ENCODE measurements at regions not wholly inside any gene's neighbourhood (a gene's known extent, or its start where the extent isn't known, plus 50 kb on each side); places are given as distances from the start of the nearest gene placed in this dataset.

DNA sequence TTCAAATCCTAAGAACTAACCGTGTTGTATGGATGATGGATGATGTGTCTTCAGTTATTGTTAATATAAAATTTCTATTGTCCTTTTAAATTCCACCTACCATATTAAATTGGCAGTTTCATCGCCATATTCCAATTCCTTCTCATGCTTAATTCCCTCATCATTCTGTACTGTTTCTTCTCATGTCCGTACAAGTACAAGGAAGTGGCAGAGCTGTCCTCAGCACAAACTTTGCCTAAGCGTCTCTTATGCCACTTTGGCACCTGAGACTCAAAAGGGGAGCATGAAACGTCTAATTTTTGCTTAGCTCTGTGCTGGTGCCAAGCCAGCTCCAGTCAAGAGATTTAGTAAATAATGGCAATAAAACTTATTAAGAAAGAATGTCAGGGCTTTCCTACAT lies 158.2 kb upstream of the LAMA2 start (continued):
- TF ChIP-seq, protein P1, sequence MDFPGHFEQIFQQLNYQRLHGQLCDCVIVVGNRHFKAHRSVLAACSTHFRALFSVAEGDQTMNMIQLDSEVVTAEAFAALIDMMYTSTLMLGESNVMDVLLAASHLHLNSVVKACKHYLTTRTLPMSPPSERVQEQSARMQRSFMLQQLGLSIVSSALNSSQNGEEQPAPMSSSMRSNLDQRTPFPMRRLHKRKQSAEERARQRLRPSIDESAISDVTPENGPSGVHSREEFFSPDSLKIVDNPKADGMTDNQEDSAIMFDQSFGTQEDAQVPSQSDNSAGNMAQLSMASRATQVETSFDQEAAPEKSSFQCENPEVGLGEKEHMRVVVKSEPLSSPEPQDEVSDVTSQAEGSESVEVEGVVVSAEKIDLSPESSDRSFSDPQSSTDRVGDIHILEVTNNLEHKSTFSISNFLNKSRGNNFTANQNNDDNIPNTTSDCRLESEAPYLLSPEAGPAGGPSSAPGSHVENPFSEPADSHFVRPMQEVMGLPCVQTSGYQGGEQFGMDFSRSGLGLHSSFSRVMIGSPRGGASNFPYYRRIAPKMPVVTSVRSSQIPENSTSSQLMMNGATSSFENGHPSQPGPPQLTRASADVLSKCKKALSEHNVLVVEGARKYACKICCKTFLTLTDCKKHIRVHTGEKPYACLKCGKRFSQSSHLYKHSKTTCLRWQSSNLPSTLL (IDR thresholded peaks at IDR 0.05), result no peak

DNA sequence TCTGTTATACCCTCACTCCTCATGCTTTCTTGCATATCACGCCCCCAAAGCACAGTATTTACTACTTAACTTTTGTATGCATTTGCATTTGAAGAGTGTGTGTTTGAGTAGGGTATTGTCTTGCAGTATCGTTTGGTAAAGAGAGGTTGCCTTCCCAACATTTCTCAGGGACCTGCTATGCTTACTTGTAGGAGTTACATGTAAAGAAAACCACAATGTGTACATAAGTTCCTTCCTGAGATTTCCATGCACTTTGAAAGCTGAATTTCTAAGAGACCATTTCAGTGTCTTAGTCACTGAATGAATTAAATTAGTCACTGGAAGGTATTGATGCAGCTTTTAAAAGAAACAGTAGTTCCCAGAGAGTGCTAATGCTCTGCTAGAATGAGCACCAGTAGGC lies 159.3 kb upstream of the LAMA2 start:
- Histone ChIP-seq H3K9ac (ENCODE audit: insufficient read depth in 1 of 2, low read depth in 2 of 2, low read length in 2 of 2) (no peak overlapping the region), H3K9me3 (replicated peaks; ENCODE audit: control insufficient read depth, insufficient read depth, low read depth, low read length) (no peaks in the 10 kb centered on the region), H3K4me3 (no peak overlapping the region), H3K79me2 (ENCODE audit: control insufficient read depth, insufficient read depth, low read length) (no peaks in the 10 kb centered on the region), H3K9me1 (ENCODE audit: control insufficient read depth, insufficient read depth, low read length) (no peaks in the 10 kb centered on the region), H3K27ac (ENCODE audit: extremely low read depth, low read depth, low read length) (no peak overlapping the region), H3K36me3 (ENCODE audit: control insufficient read depth, insufficient read depth, low read length) (no peaks in the 10 kb centered on the region), H3K4me2 (ENCODE audit: insufficient read depth, low read length) (no peak overlapping the region), H4K20me1 (replicated peaks; ENCODE audit: control insufficient read depth, insufficient read depth, low read length) (no peaks in the 10 kb centered on the region), H2AFZ (ENCODE audit: low read depth, low read length) (no peak overlapping the region), H3K27me3 (ENCODE audit: control insufficient read depth in 2 of 2, insufficient read depth in 2 of 2, low read length in 2 of 2) (no peaks in the 10 kb centered on the region), H3K4me1 (replicated peaks in 1 of 2; ENCODE audit: control insufficient read depth in 2 of 2, insufficient read depth in 2 of 2, low read length in 2 of 2) (no peaks in the 10 kb centered on the region)
- no peak for ATAC-seq
- WGBS (ENCODE audit: insufficient coverage, low coverage, missing lambda C conversion rate), result 0% methylated on average over 2 of the region's 2 CpGs
- CTCF ChIA-PET (ENCODE audit: low intra/inter-chr PET ratio), result no interaction called here
- intact Hi-C loops (cut with micrococcal nuclease) (loop anchor here (2.0 kb wide), 1 partner anchor 647 kb away; no protein-coding TSS in a partner anchor), in situ Hi-C loops (cut with MboI) (no loop called here)
- no peak for FAIRE-seq
- BruUV-seq (replicated peaks), result no TSS peak
- DNase-seq (ENCODE audit: extremely low read depth in 1 of 4, low spot score in 3 of 4), result no peak
- POLR2A ChIA-PET, result no interaction called here
- TF ChIP-seq, protein P2, sequence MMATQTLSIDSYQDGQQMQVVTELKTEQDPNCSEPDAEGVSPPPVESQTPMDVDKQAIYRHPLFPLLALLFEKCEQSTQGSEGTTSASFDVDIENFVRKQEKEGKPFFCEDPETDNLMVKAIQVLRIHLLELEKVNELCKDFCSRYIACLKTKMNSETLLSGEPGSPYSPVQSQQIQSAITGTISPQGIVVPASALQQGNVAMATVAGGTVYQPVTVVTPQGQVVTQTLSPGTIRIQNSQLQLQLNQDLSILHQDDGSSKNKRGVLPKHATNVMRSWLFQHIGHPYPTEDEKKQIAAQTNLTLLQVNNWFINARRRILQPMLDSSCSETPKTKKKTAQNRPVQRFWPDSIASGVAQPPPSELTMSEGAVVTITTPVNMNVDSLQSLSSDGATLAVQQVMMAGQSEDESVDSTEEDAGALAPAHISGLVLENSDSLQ (IDR thresholded peaks at IDR 0.05), result no peak
- TF ChIP-seq, protein P3, sequence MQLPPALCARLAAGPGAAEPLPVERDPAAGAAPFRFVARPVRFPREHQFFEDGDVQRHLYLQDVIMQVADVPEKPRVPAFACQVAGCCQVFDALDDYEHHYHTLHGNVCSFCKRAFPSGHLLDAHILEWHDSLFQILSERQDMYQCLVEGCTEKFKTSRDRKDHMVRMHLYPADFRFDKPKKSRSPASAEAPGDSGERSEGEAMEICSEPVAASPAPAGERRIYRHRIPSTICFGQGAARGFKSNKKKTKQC (CRISPR knock-in tag; IDR thresholded peaks at IDR 0.05), result no peak
- TF ChIP-seq ELF4 (CRISPR knock-in tag; IDR thresholded peaks at IDR 0.05), result no peak
- TF ChIP-seq BCL6 (CRISPR knock-in tag; IDR thresholded peaks at IDR 0.05), result no peak
- no peak for TF ChIP-seq KDM5B (IDR thresholded peaks at IDR 0.05; ENCODE audit: insufficient replicate concordance, low read depth, low read length)
- no peak for TF ChIP-seq ERF (CRISPR knock-in tag; IDR thresholded peaks at IDR 0.05)
- TF ChIP-seq SMAD2 (IDR thresholded peaks at IDR 0.05; ENCODE audit: low read depth, low read length), result no peak
- no peak for TF ChIP-seq C11orf30 (IDR thresholded peaks at IDR 0.05; ENCODE audit: low read depth)
- TF ChIP-seq, protein P4, sequence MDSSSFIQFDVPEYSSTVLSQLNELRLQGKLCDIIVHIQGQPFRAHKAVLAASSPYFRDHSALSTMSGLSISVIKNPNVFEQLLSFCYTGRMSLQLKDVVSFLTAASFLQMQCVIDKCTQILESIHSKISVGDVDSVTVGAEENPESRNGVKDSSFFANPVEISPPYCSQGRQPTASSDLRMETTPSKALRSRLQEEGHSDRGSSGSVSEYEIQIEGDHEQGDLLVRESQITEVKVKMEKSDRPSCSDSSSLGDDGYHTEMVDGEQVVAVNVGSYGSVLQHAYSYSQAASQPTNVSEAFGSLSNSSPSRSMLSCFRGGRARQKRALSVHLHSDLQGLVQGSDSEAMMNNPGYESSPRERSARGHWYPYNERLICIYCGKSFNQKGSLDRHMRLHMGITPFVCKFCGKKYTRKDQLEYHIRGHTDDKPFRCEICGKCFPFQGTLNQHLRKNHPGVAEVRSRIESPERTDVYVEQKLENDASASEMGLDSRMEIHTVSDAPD (CRISPR knock-in tag; IDR thresholded peaks at IDR 0.05), result no peak
